Adrenal gland (tissue), 9 donors: ENCODE measurements at regions not wholly inside any gene's neighbourhood (a gene's known extent, or its start where the extent isn't known, plus 50 kb on each side); places are given as distances from the start of the nearest gene placed in this dataset.

ENCODE experiments used
- DNase-seq, 7 donors: peaks; one replicate each; pipeline ENCODE4 v3.0.0-alpha.2; 2019 to 2020
- H3K27ac ChIP-seq, 5 donors: fragments of 200-600 bp; sonication (generic) in 4 of 5; 1 replicate in 3 of 5; 2 replicates in 2 of 5; pipeline versions ENCODE4 v1.5.1 to v1.8.0; 2016 to 2020; ENCODE audit warnings: mild to moderate bottlenecking in 1 of 5
- H3K27me3 ChIP-seq: fragments of 200-600 bp; 2 replicates; pipeline ENCODE4 v1.8.0; 2021
- H3K36me3 ChIP-seq, 2 donors: fragments of 200-600 bp; replicated peaks in 1 of 2; 1 replicate in 1 of 2; 2 replicates in 1 of 2; pipeline versions ENCODE4 v1.5.1 to v1.8.0; 2018 to 2022
- H3K4me1 ChIP-seq, 2 donors: fragments of 200-600 bp; replicated peaks in 1 of 2; 1 replicate in 1 of 2; 2 replicates in 1 of 2; pipeline versions ENCODE4 v1.5.1 to v1.8.0; 2018 to 2021
- H3K4me3 ChIP-seq, 4 donors: fragments of 200-600 bp; sonication (generic) in 3 of 4; one replicate each; pipeline ENCODE4 v1.5.1; 2016 to 2018
- H3K9me3 ChIP-seq, 3 donors: fragments of 200-600 bp; sonication (generic) in 1 of 3; replicated peaks in 1 of 3; 1 replicate in 2 of 3; 2 replicates in 1 of 3; pipeline versions ENCODE4 v1.5.1 to v1.8.0; 2016 to 2021
- POLR2A ChIP-seq, 2 donors: fragments of 450-650 bp; IDR thresholded peaks; one replicate each; pipeline ENCODE4 v1.6.1; 2017; ENCODE audit warnings: antibody characterized with exemption in 2 of 2, mild to moderate bottlenecking in 2 of 2, moderate library complexity in 1 of 2
- WGBS, 4 donors: extraction: QIAGEN DNeasy Blood & Tissue Kit in 2 of 4; methylation state at CpG; one replicate each; pipeline versions ENCODE4 v1.1.5 to v1.1.7; 2013 to 2017; 5-methylcytosine and 5-hydroxymethylcytosine counted together
- intact Hi-C, 2 donors: fragments of 100-400 bp; cut with DNase I; formaldehyde crosslinking; loops; one replicate each; pipeline versions ENCODE4 v1.14.1 to v1.15.0; 2022 to 2023
- TF ChIP-seq, protein P1 (sequence below), 6 experiments: fragments of 450-650 bp in 4 of 6; fragments of 200-600 bp in 2 of 6; sonication (generic) in 1 of 6; IDR thresholded peaks; 1 replicate in 5 of 6; 2 replicates in 1 of 6; pipeline versions ENCODE4 v1.5.1 to v1.8.0; 2016 to 2021; ENCODE audit warnings: antibody characterized with exemption in 6 of 6, mild to moderate bottlenecking in 2 of 6, moderate library complexity in 1 of 6
- donor health status: healthy with polysubstance abuse.
- donor health status: Bipolar disorder and iron deficiency.
- donor health status: DM: yes; HTN: yes; CAD: no.
- donor health status: DM: no; HTN: no; CAD: no.
- donor health status: DM: no; HTN: no; CAD: no.

- Histone ChIP-seq H3K36me3 (no peaks in the 10 kb centered on the region), H3K27me3 (no peaks in the 10 kb centered on the region), H3K27ac (no peak overlapping the region), H3K4me3 (no peak overlapping the region), H3K9me3 (no peaks in the 10 kb centered on the region), H3K4me1 (no peaks in the 10 kb centered on the region)
- TF ChIP-seq POLR2A (IDR thresholded peaks at IDR 0.05): no peak
- TF ChIP-seq, protein P1, sequence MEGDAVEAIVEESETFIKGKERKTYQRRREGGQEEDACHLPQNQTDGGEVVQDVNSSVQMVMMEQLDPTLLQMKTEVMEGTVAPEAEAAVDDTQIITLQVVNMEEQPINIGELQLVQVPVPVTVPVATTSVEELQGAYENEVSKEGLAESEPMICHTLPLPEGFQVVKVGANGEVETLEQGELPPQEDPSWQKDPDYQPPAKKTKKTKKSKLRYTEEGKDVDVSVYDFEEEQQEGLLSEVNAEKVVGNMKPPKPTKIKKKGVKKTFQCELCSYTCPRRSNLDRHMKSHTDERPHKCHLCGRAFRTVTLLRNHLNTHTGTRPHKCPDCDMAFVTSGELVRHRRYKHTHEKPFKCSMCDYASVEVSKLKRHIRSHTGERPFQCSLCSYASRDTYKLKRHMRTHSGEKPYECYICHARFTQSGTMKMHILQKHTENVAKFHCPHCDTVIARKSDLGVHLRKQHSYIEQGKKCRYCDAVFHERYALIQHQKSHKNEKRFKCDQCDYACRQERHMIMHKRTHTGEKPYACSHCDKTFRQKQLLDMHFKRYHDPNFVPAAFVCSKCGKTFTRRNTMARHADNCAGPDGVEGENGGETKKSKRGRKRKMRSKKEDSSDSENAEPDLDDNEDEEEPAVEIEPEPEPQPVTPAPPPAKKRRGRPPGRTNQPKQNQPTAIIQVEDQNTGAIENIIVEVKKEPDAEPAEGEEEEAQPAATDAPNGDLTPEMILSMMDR (IDR thresholded peaks at IDR 0.05): no peak
- intact Hi-C loops: no loop called here
- DNase-seq: no peak
- 78 to 89% (median 81%) methylated on average over 1 of the region's 1 CpG for WGBS, 4 donors
Measured at GRCh38 chr5:127203818-127204217, 86.8 kb upstream of the MEGF10 start.

DNA sequence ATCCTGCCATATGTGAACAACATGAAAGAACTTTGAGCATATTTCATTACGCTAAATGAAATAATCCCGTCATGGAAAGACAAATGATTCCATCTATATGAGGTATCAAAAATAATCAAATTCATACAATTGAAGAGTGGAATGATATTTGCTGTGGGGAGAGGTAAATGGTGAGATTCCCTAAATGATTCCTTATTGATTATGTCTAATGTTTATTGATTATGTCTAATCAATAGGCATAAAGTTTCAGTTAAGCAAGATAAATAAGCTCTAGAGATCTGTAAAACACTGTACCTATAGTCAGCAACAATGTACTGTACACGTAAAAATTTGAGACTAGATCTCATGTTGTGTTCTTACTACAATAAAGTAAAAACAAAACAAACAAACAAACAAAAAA, 85.4 kb upstream of the MEGF10 start:
- H3K27me3 ChIP-seq: no peaks in the 10 kb centered on the region
- intact Hi-C loops: no loop called here
- TF ChIP-seq, protein P1 (IDR thresholded peaks at IDR 0.05): no peak
- TF ChIP-seq POLR2A (IDR thresholded peaks at IDR 0.05): no peak
- no peaks in the 10 kb centered on the region for H3K9me3 ChIP-seq
- H3K27ac ChIP-seq: no peak overlapping the region
- H3K4me3 ChIP-seq: no peak overlapping the region
- no peaks in the 10 kb centered on the region for H3K4me1 ChIP-seq
- no peaks in the 10 kb centered on the region for H3K36me3 ChIP-seq
- DNase-seq: no peak
- 73 to 91% (median 84%) methylated on average over 3 of the region's 3 CpGs for WGBS, 4 donors

DNA sequence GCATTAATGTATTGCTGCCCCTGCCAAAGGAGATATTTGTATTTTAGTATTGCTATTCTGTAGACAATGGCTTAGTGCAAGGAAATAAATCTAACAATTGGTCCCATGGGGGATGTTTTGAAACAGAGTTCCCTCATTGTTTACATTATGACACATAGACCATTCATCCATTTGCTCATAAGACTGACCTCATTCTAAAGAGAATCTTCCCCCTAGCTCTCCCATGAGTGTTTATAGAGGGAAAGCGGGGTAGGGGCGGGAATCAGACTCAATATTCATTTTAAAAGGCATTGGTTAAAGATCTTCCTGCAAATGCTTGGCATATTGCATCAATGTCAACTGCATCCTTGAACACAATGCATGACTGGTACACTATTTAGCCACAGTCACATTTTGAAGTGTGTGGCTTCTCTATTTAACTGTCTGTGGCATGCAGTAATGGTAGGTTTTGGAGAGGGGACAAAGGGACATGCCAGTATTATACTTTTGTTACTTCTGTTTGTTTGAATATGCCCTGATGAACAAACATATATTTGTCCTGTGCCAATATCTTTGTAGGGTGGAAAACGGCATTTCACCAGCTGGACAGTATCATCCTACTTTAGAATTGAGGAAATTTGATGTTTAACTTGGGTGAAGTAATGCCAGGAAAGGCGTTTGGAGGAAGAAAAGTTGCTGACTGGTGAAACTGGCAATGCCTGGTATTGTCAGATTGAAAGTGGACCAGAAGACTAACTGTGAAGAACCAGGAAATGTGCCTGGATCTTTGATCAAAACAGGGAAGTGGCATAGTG, 84.1 kb upstream of the MEGF10 start:
- WGBS, 4 donors: 57 to 65% (median 62%) methylated on average over 4 of the region's 4 CpGs
- Histone ChIP-seq H3K27me3 (no peaks in the 10 kb centered on the region), H3K4me1 (no peaks in the 10 kb centered on the region), H3K36me3 (no peaks in the 10 kb centered on the region), H3K9me3 (no peaks in the 10 kb centered on the region), H3K27ac (no peak overlapping the region), H3K4me3 (no peak overlapping the region)
- intact Hi-C loops: no loop called here
- no peak for TF ChIP-seq POLR2A (IDR thresholded peaks at IDR 0.05)
- TF ChIP-seq, protein P1 (IDR thresholded peaks at IDR 0.05): no peak
- no peak for DNase-seq

DNA sequence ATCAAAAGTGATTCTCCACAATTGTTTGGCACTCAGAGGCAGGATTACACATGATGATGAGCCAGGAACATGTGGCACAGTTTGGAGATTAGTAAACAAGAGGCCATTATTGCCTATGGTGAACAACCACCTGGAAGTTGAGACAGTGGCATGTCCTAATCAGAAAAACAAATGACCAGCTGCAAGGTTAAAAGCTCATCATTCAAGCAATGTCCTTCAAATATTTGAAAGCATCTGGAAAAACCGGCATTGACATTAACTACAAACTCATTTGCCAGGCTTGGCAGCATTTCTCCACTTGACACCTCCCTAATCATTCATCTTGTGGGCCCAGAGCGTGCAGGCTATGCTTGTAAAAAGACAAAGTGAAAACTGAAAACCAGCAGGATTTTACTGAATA, 80.6 kb upstream of the MEGF10 start:
- no peak for TF ChIP-seq POLR2A (IDR thresholded peaks at IDR 0.05)
- TF ChIP-seq, protein P1 (IDR thresholded peaks at IDR 0.05): no peak
- Histone ChIP-seq H3K4me1 (no peaks in the 10 kb centered on the region), H3K9me3 (no peaks in the 10 kb centered on the region), H3K27me3 (no peaks in the 10 kb centered on the region), H3K4me3 (no peak overlapping the region), H3K27ac (no peak overlapping the region), H3K36me3 (no peaks in the 10 kb centered on the region)
- WGBS, 4 donors: 25 to 36% (median 30%) methylated on average over 2 of the region's 2 CpGs
- peak in 5 of 7 donors; percentile 11 to 55 (median 34) for DNase-seq
- intact Hi-C loops: loop anchor here in 1 of 2 donors (10.0 kb wide), 1 partner anchor 365 kb away; no protein-coding TSS in a partner anchor
